Subcutaneous abdominal adipose tissue (tissue), 5 donors: ENCODE measurements at regions not wholly inside any gene's neighbourhood (a gene's known extent, or its start where the extent isn't known, plus 50 kb on each side); places are given as distances from the start of the nearest gene placed in this dataset.
A peak's percentile ranks its signal among the peaks of the same experiment; 100 is the strongest.

Experiments
- H3K27ac ChIP-seq: one replicate; pipeline ENCODE4 v1.7.0; 2013; ENCODE audit warnings: low read depth, mild to moderate bottlenecking, inconsistent platforms, low read length, moderate library complexity
- H3K27me3 ChIP-seq, 5 donors: one replicate each; pipeline ENCODE4 v1.7.0; 2013; ENCODE audit warnings: low read length in 5 of 5, inconsistent platforms in 1 of 5; ENCODE audit not compliant: control insufficient read depth in 5 of 5, insufficient read depth in 4 of 5
- H3K36me3 ChIP-seq, 5 donors: one replicate each; pipeline ENCODE4 v1.7.0; 2013; ENCODE audit warnings: low read length in 5 of 5; ENCODE audit not compliant: control insufficient read depth in 5 of 5, insufficient read depth in 5 of 5
- H3K4me1 ChIP-seq, 5 donors: one replicate each; pipeline ENCODE4 v1.7.0; 2013; ENCODE audit warnings: low read length in 5 of 5, mild to moderate bottlenecking in 3 of 5, moderate library complexity in 1 of 5; ENCODE audit not compliant: control insufficient read depth in 5 of 5, insufficient read depth in 5 of 5
- H3K4me3 ChIP-seq, 5 donors: one replicate each; pipeline ENCODE4 v1.7.0; 2013; ENCODE audit warnings: low read length in 5 of 5, low read depth in 1 of 5
- H3K9ac ChIP-seq, 5 donors: one replicate each; pipeline ENCODE4 v1.7.0; 2013; ENCODE audit warnings: low read length in 5 of 5, mild to moderate bottlenecking in 4 of 5, moderate library complexity in 3 of 5
- H3K9me3 ChIP-seq, 5 donors: one replicate each; pipeline ENCODE4 v1.7.0; 2013; ENCODE audit warnings: low read length in 5 of 5; ENCODE audit not compliant: control insufficient read depth in 5 of 5
- donor health status: healthy.
- donor health status: healthy.
- donor health status: healthy.
- donor health status: healthy.
- donor health status: healthy.

DNA sequence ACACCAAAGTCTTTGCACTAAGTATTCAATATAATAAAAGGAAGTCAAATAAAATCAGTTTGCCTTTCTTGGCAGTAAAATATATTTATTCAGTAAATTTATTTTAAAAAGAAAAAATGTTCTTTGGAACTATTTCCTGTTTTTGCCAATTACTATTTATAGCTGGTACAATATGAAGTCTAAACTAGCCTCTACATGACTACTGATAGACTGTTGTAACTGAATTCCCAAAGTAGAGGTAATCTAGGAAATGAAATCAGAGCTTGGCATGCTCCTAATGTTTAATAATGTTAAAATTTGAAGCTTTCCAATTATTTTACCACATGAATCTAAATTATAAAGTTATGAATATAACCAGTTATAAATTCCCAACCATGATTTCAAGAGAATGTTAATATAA is 385.5 kb downstream of the SEMA3D start:
- Histone ChIP-seq H3K9ac (no peak overlapping the region), H3K36me3 (no peaks in the 10 kb centered on the region), H3K9me3 (peaks cover 0 to 7% (median 4%) of the 10 kb centered on the region in 5 donors), H3K27me3 (no peaks in the 10 kb centered on the region), H3K4me1 (peaks cover 0 to 15% (median 10%) of the 10 kb centered on the region in 5 donors), H3K27ac (no peak overlapping the region), H3K4me3 (no peak overlapping the region)

DNA sequence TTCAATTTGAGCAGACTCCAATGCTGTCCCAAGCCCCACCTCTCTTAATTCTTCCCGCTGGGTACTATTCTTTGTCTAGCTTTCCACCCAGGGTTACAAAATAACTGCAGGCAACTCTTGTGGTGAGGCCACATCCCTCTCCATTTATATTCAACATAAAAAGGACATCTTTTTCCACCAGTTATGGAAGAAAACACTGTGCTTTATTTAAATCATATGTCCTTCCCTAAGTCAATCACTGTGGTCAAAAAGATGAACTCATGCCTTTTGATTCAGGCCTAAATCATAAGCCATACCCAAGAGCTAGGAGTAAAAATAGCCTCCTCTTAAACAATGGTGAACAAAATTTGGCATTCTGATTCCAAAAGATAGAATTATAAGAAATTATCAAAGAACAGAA is 386.0 kb downstream of the SEMA3D start:
- H3K27ac ChIP-seq, result no peak overlapping the region
- H3K4me1 ChIP-seq, result peaks cover 0 to 15% (median 10%) of the 10 kb centered on the region in 5 donors
- H3K9ac ChIP-seq, result no peak overlapping the region
- H3K4me3 ChIP-seq, result no peak overlapping the region
- no peaks in the 10 kb centered on the region for H3K36me3 ChIP-seq
- H3K27me3 ChIP-seq, result no peaks in the 10 kb centered on the region
- H3K9me3 ChIP-seq, result peaks cover 0 to 11% (median 4%) of the 10 kb centered on the region in 5 donors

DNA sequence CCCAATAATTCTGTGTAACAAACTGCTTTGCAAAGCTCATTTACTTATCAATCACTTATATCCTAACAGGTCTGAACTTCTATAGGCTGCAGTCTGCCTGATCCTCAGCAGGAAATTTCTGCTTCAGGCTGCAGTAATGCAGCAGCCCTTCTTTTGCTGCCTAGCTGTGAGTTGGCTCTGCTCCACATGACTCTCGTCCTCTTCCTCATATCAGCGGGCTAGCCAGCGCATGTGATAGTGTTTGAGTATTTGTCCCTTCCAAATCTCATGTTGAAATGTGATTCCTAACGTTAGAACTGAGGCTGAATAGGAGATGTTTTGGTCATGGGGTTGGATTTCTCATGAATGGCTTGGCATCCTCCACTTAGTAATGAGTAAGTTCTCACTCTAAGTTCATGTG is 387.8 kb downstream of the SEMA3D start:
- no peaks in the 10 kb centered on the region for H3K27me3 ChIP-seq
- H3K4me3 ChIP-seq, result peak overlapping the region in 3 of 5 donors; percentile 30 to 50 (median 50)
- peaks cover 0 to 16% (median 4%) of the 10 kb centered on the region in 5 donors for H3K9me3 ChIP-seq
- H3K36me3 ChIP-seq, result no peaks in the 10 kb centered on the region
- H3K9ac ChIP-seq, result no peak overlapping the region
- peak overlapping the region; percentile 26 for H3K27ac ChIP-seq
- H3K4me1 ChIP-seq, result peaks cover 0 to 15% (median 10%) of the 10 kb centered on the region in 5 donors

DNA sequence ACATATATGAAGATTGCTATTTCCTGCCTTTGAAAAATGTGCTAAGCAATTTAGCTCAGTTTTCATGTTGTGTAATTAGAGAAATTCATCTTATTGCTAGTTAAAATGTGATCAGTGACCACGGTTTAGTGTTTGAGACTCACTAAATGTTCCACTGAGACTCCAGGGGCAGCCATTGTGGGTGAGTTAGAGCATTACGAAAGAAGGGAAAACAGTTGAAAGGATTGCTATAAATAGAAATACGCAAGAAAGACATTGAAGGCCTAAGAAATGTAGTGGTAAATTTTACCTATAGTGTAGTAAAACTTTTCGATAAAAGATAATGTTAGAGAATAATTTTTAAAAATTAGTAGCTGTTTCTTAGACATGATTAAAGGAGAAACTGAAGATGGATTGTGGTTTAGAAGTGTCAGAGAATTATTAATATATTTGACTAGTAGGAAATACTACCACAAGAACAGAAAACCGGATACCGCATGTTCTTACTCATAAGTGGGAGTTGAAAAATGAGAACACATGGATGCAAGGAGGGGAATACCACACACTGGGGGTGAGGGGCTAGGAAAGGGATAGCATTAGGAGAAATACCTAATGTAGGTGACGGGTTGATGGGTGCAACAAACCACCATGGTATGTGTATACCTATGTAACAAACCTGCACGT is 394.5 kb downstream of the SEMA3D start:
- Histone ChIP-seq H3K27ac (no peak overlapping the region), H3K36me3 (no peaks in the 10 kb centered on the region), H3K4me1 (peaks cover 0 to 9% (median 0%) of the 10 kb centered on the region in 5 donors), H3K9ac (no peak overlapping the region), H3K27me3 (no peaks in the 10 kb centered on the region), H3K9me3 (peaks cover 0 to 16% (median 4%) of the 10 kb centered on the region in 5 donors), H3K4me3 (no peak overlapping the region)

DNA sequence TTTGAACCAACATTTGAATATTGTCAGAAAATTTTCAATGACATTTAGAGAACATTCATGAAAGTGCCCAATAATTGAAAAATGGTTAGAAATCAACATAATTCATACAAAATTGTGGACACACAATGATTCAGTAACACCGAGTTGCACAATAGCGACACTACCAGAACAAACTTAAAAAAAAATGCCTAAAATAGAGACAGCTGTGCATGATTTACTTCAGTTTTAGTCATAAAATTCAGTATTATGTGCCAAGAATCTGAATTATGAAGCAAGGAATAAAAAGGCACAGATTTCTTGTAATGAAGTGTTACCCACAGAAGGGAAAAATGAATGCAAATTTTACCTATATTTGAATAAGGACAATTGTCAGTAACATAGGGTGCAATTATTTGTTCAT is 396.0 kb downstream of the SEMA3D start:
- Histone ChIP-seq H3K4me1 (peaks cover 0 to 9% (median 0%) of the 10 kb centered on the region in 5 donors), H3K4me3 (no peak overlapping the region), H3K36me3 (no peaks in the 10 kb centered on the region), H3K27ac (no peak overlapping the region), H3K27me3 (no peaks in the 10 kb centered on the region), H3K9me3 (peaks cover 0 to 5% (median 0%) of the 10 kb centered on the region in 5 donors), H3K9ac (no peak overlapping the region)

DNA sequence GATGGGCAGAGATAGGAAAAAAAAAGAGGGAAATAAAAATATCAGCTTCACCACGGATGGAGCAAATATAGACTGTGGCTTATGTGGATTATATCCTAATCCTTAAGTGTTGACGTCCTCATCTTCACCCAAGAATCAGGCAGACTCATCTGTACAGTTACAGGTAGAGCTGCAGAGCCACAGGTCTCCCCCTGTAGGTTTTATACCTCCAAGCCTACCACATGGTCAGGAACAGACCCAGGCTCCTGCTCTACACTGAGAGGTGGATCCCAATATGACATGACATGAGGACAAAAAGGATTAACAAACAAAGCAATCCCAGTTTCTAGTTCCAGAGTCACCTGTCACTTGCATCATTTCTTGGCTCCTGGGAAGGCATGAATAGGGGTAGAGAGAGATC is 400.8 kb downstream of the SEMA3D start:
- H3K27me3 ChIP-seq, result no peaks in the 10 kb centered on the region
- no peak overlapping the region for H3K4me3 ChIP-seq
- H3K27ac ChIP-seq, result no peak overlapping the region
- no peaks in the 10 kb centered on the region for H3K9me3 ChIP-seq
- H3K36me3 ChIP-seq, result no peaks in the 10 kb centered on the region
- H3K4me1 ChIP-seq, result peaks cover 0 to 8% (median 0%) of the 10 kb centered on the region in 5 donors
- H3K9ac ChIP-seq, result no peak overlapping the region

DNA sequence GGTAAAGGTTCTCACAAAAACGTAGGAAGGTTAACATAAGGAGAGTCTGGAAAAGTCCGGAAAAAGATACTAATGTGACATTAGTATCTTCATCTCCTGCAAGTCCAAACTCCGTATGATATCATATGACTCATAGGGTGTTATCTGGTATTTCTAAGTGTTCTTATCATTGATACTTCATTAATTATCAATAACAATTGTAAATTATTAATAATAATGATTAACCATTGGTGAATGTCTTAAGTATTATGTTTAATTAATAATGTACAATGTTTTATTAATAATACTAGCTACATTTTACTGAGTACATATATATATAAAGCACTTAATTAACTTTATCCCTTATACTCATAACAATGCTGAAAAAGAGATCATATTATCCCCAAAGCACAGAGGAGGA is 402.4 kb downstream of the SEMA3D start:
- Histone ChIP-seq H3K9ac (no peak overlapping the region), H3K4me1 (peaks cover 0 to 6% (median 0%) of the 10 kb centered on the region in 5 donors), H3K4me3 (no peak overlapping the region), H3K36me3 (no peaks in the 10 kb centered on the region), H3K9me3 (no peaks in the 10 kb centered on the region), H3K27ac (peak overlapping the region; percentile 80), H3K27me3 (no peaks in the 10 kb centered on the region)

DNA sequence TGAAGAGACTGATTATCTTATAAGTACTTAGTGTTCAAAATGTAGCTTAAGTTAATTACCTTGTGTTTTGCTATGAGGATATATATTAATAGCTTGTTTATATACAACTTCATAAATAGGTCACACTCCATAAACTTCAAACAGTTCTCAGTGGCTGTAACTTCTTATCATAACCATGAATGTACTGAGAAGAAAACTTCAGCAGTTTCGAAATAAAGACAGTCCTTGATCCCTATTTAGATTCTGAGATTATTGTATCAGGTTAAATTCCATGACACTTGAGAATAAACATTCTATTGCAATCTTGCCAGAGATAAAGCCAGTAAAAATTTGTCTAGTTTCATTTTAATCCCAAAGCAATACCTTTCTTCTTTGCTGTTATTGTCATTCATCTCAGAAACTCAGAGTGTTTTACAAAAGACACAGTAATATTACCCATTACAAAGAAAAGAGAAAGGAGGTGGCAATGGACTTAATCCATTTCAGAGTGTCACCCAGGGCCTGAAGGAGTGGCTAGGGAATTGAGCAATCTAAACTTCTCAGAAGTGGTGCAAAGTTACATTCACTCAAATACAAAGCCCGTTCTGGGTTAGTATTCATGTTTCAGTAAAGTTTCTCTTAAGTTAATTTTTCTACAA is 403.6 kb downstream of the SEMA3D start:
- Histone ChIP-seq H3K36me3 (no peaks in the 10 kb centered on the region), H3K9ac (peak overlapping the region in 1 of 5 donors; percentile 41), H3K4me3 (no peak overlapping the region), H3K27ac (peak overlapping the region; percentile 80), H3K27me3 (no peaks in the 10 kb centered on the region), H3K4me1 (peaks cover 0 to 6% (median 0%) of the 10 kb centered on the region in 5 donors), H3K9me3 (no peaks in the 10 kb centered on the region)

DNA sequence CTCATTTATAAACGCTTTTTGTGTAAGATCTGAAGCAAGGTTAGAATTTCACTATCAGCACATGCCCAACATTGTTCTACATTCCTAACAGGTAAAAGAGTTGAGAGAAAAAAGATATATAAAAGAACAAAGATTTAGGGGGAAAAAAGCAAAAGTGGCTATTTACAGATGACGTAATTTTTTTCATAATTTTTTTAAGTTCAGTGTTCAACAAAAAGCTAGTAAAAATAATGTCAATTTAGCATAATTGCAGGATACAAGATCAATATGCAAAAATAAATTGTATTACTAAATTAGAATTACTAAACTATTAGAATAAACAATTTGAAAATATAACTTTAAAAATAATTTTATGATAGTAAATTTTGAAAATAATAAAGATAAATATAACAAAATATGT is 405.0 kb downstream of the SEMA3D start:
- Histone ChIP-seq H3K9me3 (peaks cover 0 to 1% (median 0%) of the 10 kb centered on the region in 5 donors), H3K36me3 (no peaks in the 10 kb centered on the region), H3K4me3 (no peak overlapping the region), H3K27ac (no peak overlapping the region), H3K27me3 (no peaks in the 10 kb centered on the region), H3K4me1 (peaks cover 0 to 6% (median 0%) of the 10 kb centered on the region in 5 donors), H3K9ac (no peak overlapping the region)
